Panc1 (cell line): ENCODE measurements at regions not wholly inside any gene's neighbourhood (a gene's known extent, or its start where the extent isn't known, plus 50 kb on each side); places are given as distances from the start of the nearest gene placed in this dataset.

Experiments
- ATAC-seq: fragments of 200-7000 bp; cut with Tn5 transposase; 2 replicates; pipeline ENCODE4 v1.9.1; 2020; ENCODE audit warnings: mild to moderate bottlenecking, moderate library complexity
- BruUV-seq: library from RNA; stranded (reverse); fragments of 400-500 nt; replicated peaks from 2 replicates; lab custom pipeline; 2021; lab: Mats Ljungman, UMichigan
- CTCF ChIA-PET: fragments of 300-600 bp; sonication (Branson Sonifier 250); formaldehyde crosslinking; loops from one replicate; lab custom pipeline; 2022; ENCODE audit warnings: antibody characterized with exemption; lab: Charles Lee
- POLR2A ChIA-PET: fragments of 300-600 bp; sonication (Branson Sonifier 250); formaldehyde crosslinking; loops from one replicate; lab custom pipeline; 2022; ENCODE audit warnings: antibody characterized with exemption; lab: Charles Lee
- DNase-seq: peaks from one replicate; pipeline ENCODE4 v3.0.0-alpha.2; 2010; ENCODE audit warnings: low read depth, low spot score
- H3K27ac ChIP-seq: 2 replicates; pipeline ENCODE4 v1.5.1; 2011; ENCODE audit warnings: mild to moderate bottlenecking, low read length, inconsistent platforms
- H3K27me3 ChIP-seq: fragments of 200-500 bp; sonication (Bioruptor generic); 2 replicates; pipeline ENCODE4 v1.6.0; 2014; ENCODE audit warnings: low read length, inconsistent platforms; ENCODE audit not compliant: control insufficient read depth, insufficient read depth
- H3K36me3 ChIP-seq: fragments of 200-500 bp; sonication (Bioruptor generic); 2 replicates; pipeline ENCODE4 v1.5.1; 2014; ENCODE audit warnings: inconsistent platforms, mild to moderate bottlenecking, low read length, moderate library complexity; ENCODE audit not compliant: control insufficient read depth, insufficient read depth
- H3K4me1 ChIP-seq: 2 replicates; pipeline ENCODE4 v1.5.1; 2011; ENCODE audit warnings: inconsistent platforms, mild to moderate bottlenecking, low read length, moderate library complexity; ENCODE audit not compliant: control insufficient read depth, insufficient read depth
- H3K4me3 ChIP-seq, 2 experiments: 2 replicates each; pipeline ENCODE4 v1.5.1; 2011 to 2012; ENCODE audit warnings: low read depth in 2 of 2, low read length in 2 of 2, mild to moderate bottlenecking in 2 of 2, inconsistent platforms in 1 of 2, moderate library complexity in 1 of 2
- H3K9me3 ChIP-seq: fragments of 200-500 bp; sonication (Bioruptor generic); 2 replicates; pipeline ENCODE4 v1.5.1; 2014; ENCODE audit warnings: low read depth, mild to moderate bottlenecking, inconsistent platforms, low read length, moderate library complexity; ENCODE audit not compliant: control insufficient read depth, insufficient read depth
- CTCF ChIP-seq: fragments of 450-650 bp; IDR thresholded peaks from 2 replicates; pipeline ENCODE4 v1.5.1; 2017; ENCODE audit warnings: mild to moderate bottlenecking
- POLR2AphosphoS5 ChIP-seq: IDR thresholded peaks from 2 replicates; pipeline ENCODE4 v1.6.1; 2012; ENCODE audit warnings: mild to moderate bottlenecking, low read depth, low read length, moderate library complexity
- REST ChIP-seq, 2 experiments: IDR thresholded peaks; 2 replicates each; pipeline ENCODE4 v1.6.1; 2011 to 2012; ENCODE audit warnings: low read depth in 2 of 2, control low read depth in 1 of 2, low read length in 1 of 2, mild to moderate bottlenecking in 1 of 2, moderate library complexity in 1 of 2; ENCODE audit not compliant: insufficient read depth in 1 of 2
- SIN3A ChIP-seq: IDR thresholded peaks from 2 replicates; pipeline ENCODE4 v1.6.1; 2012; ENCODE audit warnings: low read depth, mild to moderate bottlenecking, low read length, moderate library complexity, borderline replicate concordance; ENCODE audit not compliant: insufficient read depth
- TCF7L2 ChIP-seq: IDR thresholded peaks from 2 replicates; pipeline ENCODE4 v1.6.1; 2011; ENCODE audit warnings: mild to moderate bottlenecking, low read depth, low read length, inconsistent platforms
- in situ Hi-C: cut with HindIII; loops from 2 replicates; pipeline ENCODE4 v1.10.0; 2016; ENCODE audit warnings: low sequenced_read_pairs, low pct_unique_long_range_greater_than_20kb
- intact Hi-C: fragments of 100-400 bp; cut with micrococcal nuclease; formaldehyde crosslinking; loops from one replicate; pipeline ENCODE4 v1.10.0; 2022; ENCODE audit not compliant: unreplicated experiment

- no TSS peak for BruUV-seq
- POLR2A ChIA-PET: no interaction called here
- in situ Hi-C loops: no loop called here
These were observed 174.4 kb downstream of the OGFRL1 start for GRCh38 chr6:71463061-71463460.

GRCh38 chr6:71465096-71465495 is 176.5 kb downstream of the OGFRL1 start:
- Histone ChIP-seq H3K27me3 (no peaks in the 10 kb centered on the region), H3K36me3 (no peaks in the 10 kb centered on the region), H3K27ac (no peak overlapping the region), H3K4me1 (no peaks in the 10 kb centered on the region), H3K9me3 (peaks cover 28% of the 10 kb centered on the region; the same call in 1 of the 2 replicates), H3K4me3 (no peak overlapping the region)
- DNase-seq: no peak
- no peak for TF ChIP-seq REST (IDR thresholded peaks at IDR 0.05; ENCODE audit: insufficient read depth in 1 of 2, low read depth in 2 of 2, low read length in 1 of 2)
- TF ChIP-seq CTCF: no peak
- no peak for TF ChIP-seq SIN3A
- TF ChIP-seq TCF7L2: no peak
- no peak for TF ChIP-seq POLR2AphosphoS5
- no peak for ATAC-seq
- CTCF ChIA-PET: interaction anchor here (0.6 kb wide), 1 partner anchor 21 kb away, joined by 4 read pairs; no protein-coding TSS in a partner anchor
- no TSS peak for BruUV-seq
- POLR2A ChIA-PET: no interaction called here
- in situ Hi-C loops: no loop called here
- intact Hi-C loops: no loop called here

More at GRCh38 chr6:71463061-71463460, 174.4 kb downstream of the OGFRL1 start:
- H3K27ac ChIP-seq: no peak overlapping the region
- no peak for DNase-seq
- intact Hi-C loops: no loop called here
- no peaks in the 10 kb centered on the region for H3K27me3 ChIP-seq
- CTCF ChIA-PET: no interaction called here
- no peak for TF ChIP-seq REST (IDR thresholded peaks at IDR 0.05; ENCODE audit: insufficient read depth in 1 of 2, low read depth in 2 of 2, low read length in 1 of 2)
- TF ChIP-seq SIN3A: no peak
- no peak for TF ChIP-seq TCF7L2
- no peak for TF ChIP-seq POLR2AphosphoS5
- TF ChIP-seq CTCF: no peak
- peaks cover 28% of the 10 kb centered on the region; the same call in 1 of the 2 replicates for H3K9me3 ChIP-seq
- no peaks in the 10 kb centered on the region for H3K4me1 ChIP-seq
- no peak overlapping the region for H3K4me3 ChIP-seq
- no peaks in the 10 kb centered on the region for H3K36me3 ChIP-seq
- no peak for ATAC-seq
